IPS-15b (cell line): ENCODE measurements at regions not wholly inside any gene's neighbourhood (a gene's known extent, or its start where the extent isn't known, plus 50 kb on each side); places are given as distances from the start of the nearest gene placed in this dataset.
"Not testable (repeated sequence)": the region's sequence is repeated elsewhere in the genome, so short reads cannot be mapped to it uniquely, and the experiment has no call there.

ENCODE experiments used
- H3K27me3 ChIP-seq: one replicate; pipeline ENCODE4 v1.6.1; 2013; ENCODE audit warnings: low read length; ENCODE audit not compliant: control insufficient read depth, insufficient read depth
- H3K36me3 ChIP-seq: one replicate; pipeline ENCODE4 v1.6.1; 2013; ENCODE audit warnings: low read length; ENCODE audit not compliant: control insufficient read depth, insufficient read depth
- H3K4me1 ChIP-seq: one replicate; pipeline ENCODE4 v1.6.1; 2013; ENCODE audit warnings: mild to moderate bottlenecking, low read length; ENCODE audit not compliant: control insufficient read depth, insufficient read depth
- H3K4me3 ChIP-seq: one replicate; pipeline ENCODE4 v1.5.1; 2013; ENCODE audit warnings: low read depth, low read length
- H3K9ac ChIP-seq: one replicate; pipeline ENCODE4 v1.6.1; 2013; ENCODE audit warnings: low read depth, mild to moderate bottlenecking, low read length
- H3K9me3 ChIP-seq: one replicate; pipeline ENCODE4 v1.6.1; 2013; ENCODE audit warnings: mild to moderate bottlenecking, low read length; ENCODE audit not compliant: control insufficient read depth, insufficient read depth

DNA sequence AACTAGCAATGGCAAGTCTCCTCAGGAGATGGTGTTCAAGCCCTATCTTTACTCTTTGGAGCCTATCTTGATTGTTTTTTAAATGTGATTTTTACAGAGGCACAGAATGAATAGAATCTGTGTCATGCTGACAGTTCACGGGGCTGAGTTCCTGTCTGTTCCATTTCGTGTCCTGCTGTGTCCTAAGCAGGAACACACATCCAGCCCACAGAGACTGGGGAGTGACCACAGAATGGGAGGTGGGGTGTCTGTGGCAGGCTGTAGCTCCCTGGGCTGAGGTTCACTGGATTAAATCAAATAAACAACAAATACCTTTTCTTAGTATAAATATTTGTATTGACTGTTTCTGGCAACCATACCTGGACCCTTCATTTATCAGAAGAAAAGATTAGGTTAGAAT is 73.4 kb upstream of the CARD11 start:
- H3K4me1 ChIP-seq = peaks cover 3% of the 10 kb centered on the region
- H3K36me3 ChIP-seq = no peaks in the 10 kb centered on the region
- no peak overlapping the region for H3K9ac ChIP-seq
- no peak overlapping the region for H3K4me3 ChIP-seq
- H3K9me3 ChIP-seq = peaks cover 12% of the 10 kb centered on the region
- H3K27me3 ChIP-seq = no peaks in the 10 kb centered on the region

DNA sequence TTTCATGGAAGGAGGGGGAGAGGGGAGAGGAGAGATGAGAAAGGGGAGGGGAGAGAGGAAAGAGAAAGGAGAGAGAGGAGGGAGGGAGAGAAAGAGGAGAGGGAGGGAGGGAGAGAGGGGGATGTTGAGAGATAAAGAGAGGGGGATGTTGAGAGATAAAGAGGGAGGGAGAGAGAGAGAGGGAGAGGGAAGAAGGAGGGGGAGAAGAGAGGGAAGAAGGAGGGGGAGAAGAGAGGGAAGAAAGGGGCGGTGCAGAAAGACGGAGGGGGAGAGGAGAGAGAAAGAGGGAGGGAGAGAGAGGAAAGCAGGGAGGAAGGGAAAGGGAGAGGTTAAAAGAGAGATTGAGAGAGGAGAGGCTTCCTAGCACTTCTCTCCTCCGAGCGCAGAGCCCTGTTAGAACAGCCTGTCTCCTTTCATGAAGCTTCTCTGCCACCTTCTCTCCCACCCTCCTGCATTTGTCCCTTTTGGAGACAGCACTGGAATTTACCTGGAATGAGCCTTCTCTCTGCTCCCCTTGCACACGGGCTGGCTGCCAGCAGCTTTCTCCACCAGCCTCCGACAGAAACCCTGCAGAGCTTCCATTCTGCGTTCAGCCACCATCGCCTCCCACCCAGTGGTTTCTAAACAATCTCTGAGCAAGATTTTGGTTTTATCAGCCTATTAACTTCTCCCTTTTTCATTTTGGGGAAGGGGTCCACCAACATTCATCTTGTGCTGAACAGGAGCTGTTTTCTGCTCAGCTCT is 74.0 kb upstream of the CARD11 start:
- H3K4me3 ChIP-seq = no peak overlapping the region

DNA sequence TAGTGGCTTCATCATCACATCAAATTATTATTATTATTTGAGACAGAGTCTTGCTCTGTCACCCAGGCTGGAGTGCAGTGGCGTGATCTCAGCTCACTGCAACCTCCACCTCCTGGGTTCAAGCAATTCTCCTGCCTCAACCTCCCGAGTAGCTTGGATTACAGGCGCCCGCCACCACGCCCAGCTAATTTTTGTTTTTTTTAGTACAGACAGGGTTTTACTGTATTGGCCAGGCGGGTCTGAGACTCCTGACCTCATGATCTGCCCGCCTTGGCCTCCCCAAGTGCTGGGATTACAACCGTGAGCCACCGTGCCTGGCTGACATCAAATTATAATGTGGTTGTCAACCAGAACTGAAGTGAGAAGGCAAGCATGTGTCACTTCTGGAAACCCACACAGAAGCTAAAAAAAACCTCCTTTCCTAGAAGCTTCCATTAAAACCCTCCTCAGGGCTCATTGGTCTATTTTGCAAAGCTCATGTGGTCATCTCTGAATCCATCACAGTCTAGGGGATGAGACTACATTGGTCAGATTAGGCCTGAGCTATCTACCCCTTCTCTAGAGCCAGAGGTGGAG is 75.8 kb upstream of the CARD11 start:
- H3K36me3 ChIP-seq, H3K9ac ChIP-seq, H3K4me3 ChIP-seq, H3K4me1 ChIP-seq, H3K27me3 ChIP-seq: not testable (repeated sequence)
- peaks cover 12% of the 10 kb centered on the region for H3K9me3 ChIP-seq

More for the DNA sequence above, 74.0 kb upstream of the CARD11 start:
- H3K4me1 ChIP-seq = peaks cover 3% of the 10 kb centered on the region
- no peaks in the 10 kb centered on the region for H3K36me3 ChIP-seq
- no peaks in the 10 kb centered on the region for H3K27me3 ChIP-seq
- H3K9me3 ChIP-seq = peaks cover 12% of the 10 kb centered on the region
- no peak overlapping the region for H3K9ac ChIP-seq

DNA sequence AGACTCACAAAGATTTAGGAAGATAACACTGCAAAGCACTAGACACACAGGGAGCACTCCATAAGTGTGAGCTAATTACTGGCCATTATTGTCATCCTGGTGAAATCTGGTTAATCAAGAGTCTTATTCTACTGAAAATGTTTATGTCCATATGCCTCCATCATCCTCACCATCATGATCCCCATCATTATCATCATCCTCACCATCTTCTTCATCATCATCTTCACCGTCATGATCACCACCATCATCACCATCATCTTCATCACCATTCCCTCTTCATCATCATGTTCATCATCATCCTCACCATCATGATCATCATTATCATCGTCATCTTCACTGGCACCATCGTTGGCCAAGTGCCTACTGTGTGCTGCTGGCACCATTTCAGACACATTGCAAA is 76.3 kb upstream of the CARD11 start:
- H3K4me3 ChIP-seq = no peak overlapping the region
- no peaks in the 10 kb centered on the region for H3K36me3 ChIP-seq
- H3K9me3 ChIP-seq = peaks cover 12% of the 10 kb centered on the region
- H3K4me1 ChIP-seq = peaks cover 3% of the 10 kb centered on the region
- no peak overlapping the region for H3K9ac ChIP-seq
- H3K27me3 ChIP-seq = no peaks in the 10 kb centered on the region

DNA sequence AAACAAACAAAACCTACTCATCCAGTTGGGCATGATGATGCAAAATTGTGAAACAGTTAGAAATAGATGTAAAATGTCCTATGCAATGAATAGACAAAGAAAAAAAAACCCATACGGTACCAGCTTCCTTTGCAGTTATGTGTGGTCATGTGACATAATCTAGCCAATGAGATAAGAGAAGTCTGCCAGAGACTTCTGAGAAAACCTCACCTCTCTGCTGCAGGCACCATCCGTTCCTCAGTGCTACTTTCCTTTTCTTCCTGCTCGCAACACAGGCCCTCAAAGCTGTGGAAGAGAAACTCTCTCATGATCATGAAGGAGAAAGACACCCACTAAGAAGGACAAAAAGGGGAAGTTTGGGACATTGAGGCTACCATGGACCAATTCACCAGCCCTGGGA is 76.8 kb upstream of the CARD11 start:
- Histone ChIP-seq H3K9me3 (peaks cover 12% of the 10 kb centered on the region), H3K36me3 (no peaks in the 10 kb centered on the region), H3K9ac (no peak overlapping the region), H3K4me3 (no peak overlapping the region), H3K27me3 (no peaks in the 10 kb centered on the region), H3K4me1 (peaks cover 3% of the 10 kb centered on the region)

DNA sequence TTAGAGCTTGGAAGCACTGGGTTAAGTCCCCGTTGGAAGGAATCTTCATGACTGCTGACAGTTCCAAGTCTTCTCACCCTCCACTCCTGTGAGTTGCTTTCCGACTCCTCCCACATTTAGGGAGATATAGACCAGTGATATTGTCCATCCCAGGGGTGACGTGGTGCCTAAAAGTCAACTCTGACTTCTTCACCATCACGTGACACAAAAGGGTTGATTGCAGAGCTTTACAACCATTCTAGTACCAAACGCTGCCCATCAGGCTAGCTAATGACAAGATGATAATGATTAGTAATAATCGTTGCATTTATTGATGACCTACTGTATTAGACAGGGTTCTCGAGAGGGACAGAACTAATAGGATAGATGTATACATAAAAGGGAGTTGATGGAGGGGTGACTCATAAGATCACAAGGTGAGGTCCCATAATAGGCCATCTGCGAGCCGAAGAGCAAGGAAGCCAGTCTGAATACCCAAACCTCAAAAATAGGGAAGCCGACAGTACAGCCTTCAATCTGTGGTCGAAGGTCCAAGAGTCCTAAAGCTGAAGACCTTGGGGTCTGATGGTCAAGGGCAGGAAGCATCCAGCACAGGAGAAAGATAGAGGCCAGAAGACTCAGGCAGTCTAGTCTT is 85.3 kb upstream of the CARD11 start:
- Histone ChIP-seq H3K36me3 (no peaks in the 10 kb centered on the region), H3K4me1 (no peaks in the 10 kb centered on the region), H3K4me3 (no peak overlapping the region), H3K9ac (no peak overlapping the region), H3K9me3 (no peaks in the 10 kb centered on the region), H3K27me3 (no peaks in the 10 kb centered on the region)

DNA sequence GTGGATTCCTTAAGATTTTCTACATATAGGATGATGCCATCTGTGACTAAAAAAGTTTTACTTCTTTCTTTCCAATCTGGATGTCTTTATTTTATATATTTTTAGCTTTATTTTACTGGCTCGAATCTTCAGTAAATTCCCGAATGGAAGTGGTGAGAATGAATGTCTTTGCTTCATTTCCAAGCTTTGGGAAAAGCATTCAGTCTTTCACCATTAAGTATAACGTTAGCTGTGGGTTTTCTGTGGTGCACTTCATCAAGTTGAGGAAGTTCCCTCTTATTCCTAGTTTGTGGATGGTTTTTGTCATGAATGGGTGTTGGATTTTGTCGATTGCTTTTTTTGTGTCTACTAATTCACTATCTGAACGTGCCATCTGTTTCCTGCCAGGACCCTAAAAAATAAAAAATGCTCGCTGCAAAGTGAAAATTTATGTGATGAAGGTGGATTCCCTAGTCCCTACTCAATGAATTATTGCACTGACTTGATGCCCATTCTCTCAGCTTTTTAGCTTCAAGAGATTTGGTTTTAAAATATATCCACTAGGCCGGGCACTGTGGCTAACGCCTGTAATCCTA is 90.2 kb upstream of the CARD11 start:
- H3K4me3 ChIP-seq = no peak overlapping the region
- H3K9ac ChIP-seq = no peak overlapping the region
- H3K27me3 ChIP-seq = no peaks in the 10 kb centered on the region
- H3K9me3 ChIP-seq = no peaks in the 10 kb centered on the region
- peaks cover 2% of the 10 kb centered on the region for H3K4me1 ChIP-seq
- no peaks in the 10 kb centered on the region for H3K36me3 ChIP-seq

DNA sequence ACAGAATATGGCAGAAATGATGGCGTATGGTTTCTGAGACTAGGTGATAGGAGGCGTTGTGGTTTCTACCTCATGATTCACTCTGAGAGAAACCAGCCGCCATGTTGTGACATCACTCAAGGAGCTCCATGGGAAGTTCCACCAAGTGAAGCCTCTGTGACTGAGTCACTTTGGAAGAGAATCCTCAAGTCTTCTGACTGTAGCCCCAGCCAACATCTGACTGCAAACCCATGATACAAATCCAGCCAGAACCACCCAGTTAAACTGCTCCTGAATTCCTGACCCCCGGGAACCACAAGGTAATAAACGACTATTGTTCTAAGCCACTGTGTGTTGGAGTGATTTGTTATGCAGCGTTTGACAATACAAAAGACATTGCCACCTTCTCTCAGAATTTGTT is 91.1 kb upstream of the CARD11 start:
- no peak overlapping the region for H3K4me3 ChIP-seq
- H3K9me3 ChIP-seq = no peaks in the 10 kb centered on the region

DNA sequence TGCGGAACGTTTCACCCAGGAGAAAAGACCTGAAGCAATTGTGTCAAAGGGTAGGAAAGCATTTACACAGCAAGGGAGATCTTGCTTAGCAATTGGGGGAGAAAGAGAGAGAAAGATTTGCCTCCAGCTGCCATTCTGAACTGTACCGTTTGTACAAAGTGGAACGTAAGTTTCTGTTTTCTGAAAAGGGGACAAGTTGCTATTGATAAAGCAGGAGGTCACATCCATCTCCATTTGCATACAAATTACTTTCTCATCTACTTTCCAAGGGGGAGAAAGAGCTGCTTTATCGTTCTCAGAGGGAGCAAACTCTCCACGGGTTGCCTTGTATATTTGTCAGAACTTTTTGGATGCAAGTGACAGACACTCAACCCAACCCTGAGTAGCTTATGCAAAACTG is 92.0 kb upstream of the CARD11 start:
- Histone ChIP-seq H3K9ac (no peak overlapping the region), H3K4me1 (peaks cover 2% of the 10 kb centered on the region), H3K4me3 (no peak overlapping the region), H3K9me3 (no peaks in the 10 kb centered on the region), H3K36me3 (no peaks in the 10 kb centered on the region), H3K27me3 (no peaks in the 10 kb centered on the region)

More for the DNA sequence above, 91.1 kb upstream of the CARD11 start:
- H3K36me3 ChIP-seq = no peaks in the 10 kb centered on the region
- H3K27me3 ChIP-seq = no peaks in the 10 kb centered on the region
- peaks cover 2% of the 10 kb centered on the region for H3K4me1 ChIP-seq
- H3K9ac ChIP-seq = no peak overlapping the region

DNA sequence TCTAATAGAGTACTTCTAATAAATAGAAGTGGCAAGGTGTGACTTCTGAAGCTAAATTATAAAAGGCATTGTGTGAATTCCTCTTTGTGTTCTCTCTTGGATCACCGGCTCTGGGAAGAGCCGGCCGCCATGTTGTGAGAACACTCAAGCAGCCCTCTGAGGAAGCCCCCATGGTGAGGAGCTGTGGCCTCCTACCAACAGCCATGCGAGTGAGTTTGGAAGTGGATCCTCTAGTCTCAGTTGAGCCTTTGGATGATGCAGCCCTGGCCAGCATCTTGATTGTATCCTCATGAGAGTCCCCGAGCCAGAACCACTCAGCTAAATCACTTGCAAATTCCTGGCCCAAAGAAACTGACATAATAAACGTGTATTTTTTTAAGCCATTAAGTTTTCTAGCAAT is 94.5 kb upstream of the CARD11 start:
- Histone ChIP-seq H3K36me3 (no peaks in the 10 kb centered on the region), H3K27me3 (no peaks in the 10 kb centered on the region), H3K4me3 (no peak overlapping the region), H3K9ac (no peak overlapping the region), H3K4me1 (peaks cover 2% of the 10 kb centered on the region), H3K9me3 (no peaks in the 10 kb centered on the region)

DNA sequence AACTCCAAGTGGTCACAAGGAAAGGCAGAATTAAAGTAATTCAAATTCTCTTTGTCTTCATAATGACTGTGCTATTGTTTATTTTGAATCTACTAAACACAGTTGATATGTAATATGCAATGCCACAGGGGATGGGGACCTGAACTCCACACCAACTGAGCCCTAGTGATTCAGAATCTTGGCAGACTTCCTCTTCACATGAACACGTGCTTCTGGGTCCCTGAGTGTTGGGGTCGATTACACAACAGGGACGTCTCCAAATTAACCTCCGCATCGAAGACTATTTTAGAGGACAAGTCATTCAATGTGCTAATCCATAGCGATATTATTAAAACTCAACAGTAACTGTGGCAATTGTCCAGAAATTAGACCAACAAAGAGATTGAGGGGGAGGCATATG is 95.3 kb upstream of the CARD11 start:
- Histone ChIP-seq H3K27me3 (no peaks in the 10 kb centered on the region), H3K36me3 (no peaks in the 10 kb centered on the region), H3K9me3 (no peaks in the 10 kb centered on the region), H3K9ac (no peak overlapping the region), H3K4me3 (no peak overlapping the region), H3K4me1 (peaks cover 2% of the 10 kb centered on the region)

DNA sequence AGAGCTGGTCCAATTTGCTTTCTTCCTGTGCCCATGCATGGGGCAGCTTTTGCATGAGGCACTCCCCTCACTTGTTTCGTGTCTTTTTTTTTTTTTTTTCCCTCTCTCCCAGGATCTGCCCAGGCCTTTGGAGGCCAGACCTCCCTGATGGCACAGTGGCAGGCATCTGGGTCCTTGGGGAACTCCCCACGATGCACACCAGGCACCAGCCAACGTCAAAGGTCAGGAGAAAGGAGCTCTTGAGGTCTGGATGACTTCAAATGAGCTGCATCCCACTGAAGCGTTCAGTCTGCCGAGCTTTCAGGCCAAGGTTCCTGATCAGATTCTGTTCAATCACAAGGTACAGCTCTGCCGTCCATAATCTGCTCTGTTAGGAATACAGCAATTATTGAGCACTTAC is 97.2 kb upstream of the CARD11 start:
- Histone ChIP-seq H3K4me1 (no peaks in the 10 kb centered on the region), H3K9ac (no peak overlapping the region), H3K9me3 (no peaks in the 10 kb centered on the region), H3K27me3 (no peaks in the 10 kb centered on the region), H3K36me3 (no peaks in the 10 kb centered on the region), H3K4me3 (no peak overlapping the region)
